Suprapubic skin (tissue), 4 donors: ENCODE measurements at regions not wholly inside any gene's neighbourhood (a gene's known extent, or its start where the extent isn't known, plus 50 kb on each side); places are given as distances from the start of the nearest gene placed in this dataset.

Experiments
- DNase-seq, 2 donors: peaks; one replicate each; pipeline ENCODE4 v3.0.0-alpha.2; 2019; ENCODE audit warnings: low spot score in 2 of 2
- H3K27ac ChIP-seq: fragments of 200-600 bp; sonication (generic); one replicate; pipeline ENCODE4 v1.5.1; 2019
- H3K27me3 ChIP-seq: fragments of 200-600 bp; sonication (generic); one replicate; pipeline ENCODE4 v1.5.1; 2019
- H3K36me3 ChIP-seq: fragments of 200-600 bp; sonication (generic); one replicate; pipeline ENCODE4 v1.5.1; 2019
- H3K4me1 ChIP-seq: fragments of 200-600 bp; sonication (generic); one replicate; pipeline ENCODE4 v1.5.1; 2019
- H3K4me3 ChIP-seq: fragments of 200-600 bp; sonication (generic); one replicate; pipeline ENCODE4 v1.5.1; 2019; ENCODE audit warnings: mild to moderate bottlenecking
- H3K9me3 ChIP-seq: fragments of 200-600 bp; sonication (generic); one replicate; pipeline ENCODE4 v1.5.1; 2019
- CTCF ChIP-seq, 2 donors: fragments of 200-600 bp in 1 of 2; fragments of 450-650 bp in 1 of 2; sonication (generic) in 1 of 2; IDR thresholded peaks; one replicate each; pipeline ENCODE4 v1.5.1; 2016 to 2019; ENCODE audit warnings: antibody characterized with exemption in 2 of 2, mild to moderate bottlenecking in 1 of 2, moderate library complexity in 1 of 2
- EP300 ChIP-seq: sonication (generic); formaldehyde crosslinking; IDR thresholded peaks from one replicate; pipeline ENCODE4 v1.6.1; 2017; ENCODE audit warnings: antibody characterized with exemption
- POLR2A ChIP-seq, 2 donors: fragments of 450-650 bp; IDR thresholded peaks; one replicate each; pipeline ENCODE4 v1.6.1; 2017; ENCODE audit warnings: antibody characterized with exemption in 2 of 2, mild to moderate bottlenecking in 2 of 2, moderate library complexity in 2 of 2
- POLR2AphosphoS5 ChIP-seq, 3 donors: sonication (generic); formaldehyde crosslinking; IDR thresholded peaks; one replicate each; pipeline ENCODE4 v1.6.1; 2017; ENCODE audit warnings: antibody characterized with exemption in 3 of 3
- WGBS: methylation state at CpG from one replicate; pipeline ENCODE4 v1.1.5; 2018; 5-methylcytosine and 5-hydroxymethylcytosine counted together

GRCh38 chr20:52461582-52461981 lies 270.0 kb upstream of the ZFP64 start:
- H3K27ac ChIP-seq = no peak overlapping the region
- H3K4me3 ChIP-seq = no peak overlapping the region
- WGBS = 56% methylated on average over 7 of the region's 7 CpGs
- no peaks in the 10 kb centered on the region for H3K9me3 ChIP-seq
- no peak for DNase-seq
- H3K36me3 ChIP-seq = no peaks in the 10 kb centered on the region
- H3K27me3 ChIP-seq = peaks cover 3% of the 10 kb centered on the region
- no peak for TF ChIP-seq CTCF (IDR thresholded peaks at IDR 0.05)
- no peak for TF ChIP-seq POLR2A (IDR thresholded peaks at IDR 0.05)
- TF ChIP-seq POLR2AphosphoS5 (IDR thresholded peaks at IDR 0.05) = no peak
- no peak for TF ChIP-seq EP300
- no peaks in the 10 kb centered on the region for H3K4me1 ChIP-seq

- WGBS = 92% methylated on average over 4 of the region's 4 CpGs
- Histone ChIP-seq H3K4me3 (no peak overlapping the region), H3K27ac (no peak overlapping the region), H3K9me3 (no peaks in the 10 kb centered on the region), H3K27me3 (peaks cover 3% of the 10 kb centered on the region), H3K4me1 (no peaks in the 10 kb centered on the region), H3K36me3 (no peaks in the 10 kb centered on the region)
- DNase-seq = no peak
- TF ChIP-seq POLR2AphosphoS5 (IDR thresholded peaks at IDR 0.05) (no peak), POLR2A (IDR thresholded peaks at IDR 0.05) (no peak), CTCF (IDR thresholded peaks at IDR 0.05) (no peak), EP300 (no peak)
Observed at GRCh38 chr20:52459150-52459549, 267.6 kb upstream of the ZFP64 start.

DNA sequence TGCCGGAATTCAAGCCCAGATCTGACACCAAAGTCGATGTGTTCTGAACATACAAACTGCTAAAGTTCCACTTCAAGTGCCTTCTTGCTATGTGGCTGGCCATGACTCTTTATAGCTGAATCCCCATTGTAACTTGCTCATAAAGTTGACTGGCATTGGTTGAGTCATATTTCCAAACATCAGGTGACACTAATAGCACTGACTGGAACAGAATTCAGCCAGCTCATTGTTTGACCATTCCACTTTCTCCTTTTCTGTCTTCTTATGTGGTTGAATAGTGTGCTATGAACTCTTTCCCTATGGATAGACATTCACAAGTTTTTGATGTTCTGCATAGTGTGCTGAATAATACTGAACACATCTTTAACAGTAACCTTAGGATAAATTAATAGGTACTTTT lies 266.2 kb upstream of the ZFP64 start:
- H3K4me1 ChIP-seq = no peaks in the 10 kb centered on the region
- no peak overlapping the region for H3K27ac ChIP-seq
- WGBS = 95% methylated on average over 2 of the region's 2 CpGs
- DNase-seq = no peak
- TF ChIP-seq CTCF (IDR thresholded peaks at IDR 0.05) (no peak), POLR2A (IDR thresholded peaks at IDR 0.05) (no peak), POLR2AphosphoS5 (IDR thresholded peaks at IDR 0.05) (no peak), EP300 (no peak)
- H3K4me3 ChIP-seq = no peak overlapping the region
- no peaks in the 10 kb centered on the region for H3K36me3 ChIP-seq
- H3K9me3 ChIP-seq = no peaks in the 10 kb centered on the region
- H3K27me3 ChIP-seq = peaks cover 3% of the 10 kb centered on the region

DNA sequence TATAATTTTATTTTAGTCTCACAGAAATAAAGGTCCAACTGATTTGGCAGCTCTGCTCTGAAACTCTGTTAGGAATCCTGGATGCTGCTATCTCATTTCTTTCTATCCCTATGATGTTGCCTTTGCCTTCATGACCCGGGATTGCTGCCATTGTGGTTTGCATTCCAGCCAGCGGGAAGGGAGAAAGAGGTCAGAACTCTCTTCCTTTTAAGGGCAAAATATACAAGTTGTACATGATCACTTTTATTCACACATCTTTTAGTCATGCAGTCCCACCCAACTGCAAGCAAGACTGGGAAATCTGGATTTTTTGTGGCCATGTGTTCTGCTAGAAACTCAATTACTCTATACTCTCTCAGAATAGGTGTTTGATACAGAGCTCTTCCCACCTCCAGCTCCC lies 263.1 kb upstream of the ZFP64 start:
- TF ChIP-seq POLR2A (IDR thresholded peaks at IDR 0.05) (no peak), EP300 (no peak), POLR2AphosphoS5 (IDR thresholded peaks at IDR 0.05) (no peak), CTCF (IDR thresholded peaks at IDR 0.05) (no peak)
- DNase-seq = no peak
- no peaks in the 10 kb centered on the region for H3K4me1 ChIP-seq
- no peaks in the 10 kb centered on the region for H3K27me3 ChIP-seq
- H3K9me3 ChIP-seq = no peaks in the 10 kb centered on the region
- H3K36me3 ChIP-seq = no peaks in the 10 kb centered on the region
- H3K4me3 ChIP-seq = no peak overlapping the region
- WGBS = 62% methylated on average over 2 of the region's 2 CpGs
- no peak overlapping the region for H3K27ac ChIP-seq

GRCh38 chr20:52448513-52449232 lies 257.1 kb upstream of the ZFP64 start:
- Histone ChIP-seq H3K4me1 (no peaks in the 10 kb centered on the region), H3K4me3 (no peak overlapping the region), H3K27ac (no peak overlapping the region), H3K27me3 (no peaks in the 10 kb centered on the region), H3K36me3 (no peaks in the 10 kb centered on the region), H3K9me3 (no peaks in the 10 kb centered on the region)
- no peak for DNase-seq
- TF ChIP-seq POLR2A (IDR thresholded peaks at IDR 0.05) (no peak), CTCF (IDR thresholded peaks at IDR 0.05) (no peak), POLR2AphosphoS5 (IDR thresholded peaks at IDR 0.05) (no peak), EP300 (no peak)
- WGBS = 62% methylated on average over 7 of the region's 7 CpGs
